ENCODE measurements at regions not wholly inside any gene's neighbourhood (a gene's known extent, or its start where the extent isn't known, plus 50 kb on each side); places are given as distances from the start of the nearest gene placed in this dataset.
"Not testable (repeated sequence)": the region's sequence is repeated elsewhere in the genome, so short reads cannot be mapped to it uniquely, and the experiment has no call there.

- no peak for DNase-seq (ENCODE audit: low spot score)
These were observed 178.2 kb downstream of the ENC1 start for GRCh38 chr5:74462356-74462755.

- no peak for DNase-seq (ENCODE audit: low spot score)
These were observed 179.3 kb downstream of the ENC1 start for GRCh38 chr5:74461251-74461650.

GRCh38 chr5:74460694-74461093 lies 179.8 kb downstream of the ENC1 start:
- no peak for DNase-seq (ENCODE audit: low spot score)

GRCh38 chr5:74459984-74460383 lies 180.5 kb downstream of the ENC1 start:
- no peak for DNase-seq (ENCODE audit: low spot score)

- no peak for DNase-seq (ENCODE audit: low spot score)
These were observed 182.7 kb downstream of the ENC1 start for GRCh38 chr5:74457876-74458275.

GRCh38 chr5:74454263-74455030 lies 186.1 kb downstream of the ENC1 start:
- no peak for DNase-seq (ENCODE audit: low spot score)

- DNase-seq (ENCODE audit: low spot score) = no peak
These were observed 187.7 kb downstream of the ENC1 start for GRCh38 chr5:74452856-74453255.

GRCh38 chr5:74450095-74450494 lies 190.4 kb downstream of the ENC1 start:
- no peak for DNase-seq (ENCODE audit: low spot score)

- no peak for DNase-seq (ENCODE audit: low spot score)
These were observed 193.7 kb downstream of the ENC1 start for GRCh38 chr5:74446725-74447241.

- no peak for DNase-seq (ENCODE audit: low spot score)
These were observed 198.1 kb downstream of the ENC1 start for GRCh38 chr5:74442466-74442865.

- no peak for DNase-seq (ENCODE audit: low spot score)
These were observed 198.9 kb downstream of the ENC1 start for GRCh38 chr5:74441616-74442015.

- no peak for DNase-seq (ENCODE audit: low spot score)
These were observed 200.2 kb downstream of the ENC1 start for GRCh38 chr5:74440341-74440740.

GRCh38 chr5:74437870-74438269 lies 202.7 kb downstream of the ENC1 start:
- DNase-seq (ENCODE audit: low spot score) = not testable (repeated sequence)

GRCh38 chr5:74433896-74434829 lies 206.4 kb downstream of the ENC1 start:
- DNase-seq (ENCODE audit: low spot score) = no peak

- no peak for DNase-seq (ENCODE audit: low spot score)
These were observed 207.2 kb downstream of the ENC1 start for GRCh38 chr5:74433255-74433895.

GRCh38 chr5:74432721-74433120 lies 207.8 kb downstream of the ENC1 start:
- DNase-seq (ENCODE audit: low spot score) = no peak

GRCh38 chr5:74432216-74432615 lies 208.3 kb downstream of the ENC1 start:
- DNase-seq (ENCODE audit: low spot score) = no peak

- DNase-seq (ENCODE audit: low spot score) = no peak
These were observed 209.2 kb downstream of the ENC1 start for GRCh38 chr5:74431290-74431669.

- DNase-seq (ENCODE audit: low spot score) = no peak
These were observed 209.8 kb downstream of the ENC1 start for GRCh38 chr5:74430631-74431289.

- no peak for DNase-seq (ENCODE audit: low spot score)
These were observed 211.0 kb downstream of the ENC1 start for GRCh38 chr5:74429495-74429894.

GRCh38 chr5:74428876-74429275 lies 211.7 kb downstream of the ENC1 start:
- no peak for DNase-seq (ENCODE audit: low spot score)

GRCh38 chr5:74428275-74428674 lies 212.3 kb downstream of the ENC1 start:
- DNase-seq (ENCODE audit: low spot score) = no peak
